GM23338 (cell line): ENCODE measurements at regions not wholly inside any gene's neighbourhood (a gene's known extent, or its start where the extent isn't known, plus 50 kb on each side); places are given as distances from the start of the nearest gene placed in this dataset.

ENCODE experiments used
- ATAC-seq: fragments of 200-7000 bp; cut with Tn5 transposase; 3 replicates; pipeline ENCODE4 v1.9.1; 2020
- DNase-seq: peaks from one replicate; pipeline ENCODE4 v3.0.0-alpha.2; 2015; ENCODE audit warnings: low spot score
- H2AFZ ChIP-seq: fragments of 200-600 bp; sonication (generic); 2 replicates; pipeline ENCODE4 v1.8.0; 2016; ENCODE audit warnings: antibody characterized with exemption, mild to moderate bottlenecking, moderate library complexity
- H3F3A ChIP-seq: fragments of 200-600 bp; sonication (generic); replicated peaks from 2 replicates; pipeline ENCODE4 v1.8.0; 2017; ENCODE audit warnings: antibody characterized with exemption, mixed run types, low read depth
- H3K27ac ChIP-seq: fragments of 200-600 bp; sonication (generic); 2 replicates; pipeline ENCODE4 v1.6.1; 2016; ENCODE audit warnings: low read depth
- H3K27me3 ChIP-seq: fragments of 200-600 bp; sonication (generic); 2 replicates; pipeline ENCODE4 v1.8.0; 2016; ENCODE audit warnings: mild to moderate bottlenecking, mixed run types, moderate library complexity; ENCODE audit not compliant: insufficient read depth
- H3K36me3 ChIP-seq: fragments of 200-600 bp; sonication (generic); 2 replicates; pipeline ENCODE4 v1.8.0; 2016; ENCODE audit warnings: mild to moderate bottlenecking; ENCODE audit not compliant: insufficient read depth
- H3K4me1 ChIP-seq: fragments of 200-600 bp; sonication (generic); 2 replicates; pipeline ENCODE4 v1.8.0; 2016; ENCODE audit warnings: mild to moderate bottlenecking, moderate library complexity; ENCODE audit not compliant: insufficient read depth
- H3K4me2 ChIP-seq: fragments of 200-600 bp; sonication (generic); 2 replicates; pipeline ENCODE4 v1.7.1; 2017; ENCODE audit warnings: mixed run types
- H3K4me3 ChIP-seq: fragments of 200-600 bp; sonication (generic); 2 replicates; pipeline ENCODE4 v1.6.1; 2016; ENCODE audit warnings: mixed run types
- H3K79me2 ChIP-seq: fragments of 200-600 bp; sonication (generic); replicated peaks from 2 replicates; pipeline ENCODE4 v1.8.0; 2017; ENCODE audit warnings: mild to moderate bottlenecking; ENCODE audit not compliant: insufficient read depth
- H3K9me2 ChIP-seq: fragments of 200-600 bp; sonication (generic); 2 replicates; pipeline ENCODE4 v1.8.0; 2017; ENCODE audit not compliant: insufficient read depth
- H4K20me1 ChIP-seq: fragments of 200-600 bp; sonication (generic); replicated peaks from 2 replicates; pipeline ENCODE4 v1.8.0; 2017; ENCODE audit warnings: mild to moderate bottlenecking; ENCODE audit not compliant: insufficient read depth
- H3K27ac Mint-ChIP-seq: 2 replicates; pipeline ENCODE4 v1.8.0; 2020; ENCODE audit warnings: inconsistent platforms, mild to moderate bottlenecking, moderate library complexity, mixed read lengths
- H3K27me3 Mint-ChIP-seq: 3 replicates; pipeline ENCODE4 v1.8.0; 2022; ENCODE audit warnings: low read depth, mild to moderate bottlenecking, moderate library complexity, mixed read lengths, inconsistent platforms; ENCODE audit not compliant: insufficient read depth, poor library complexity
- H3K36me3 Mint-ChIP-seq: 3 replicates; pipeline ENCODE4 v1.8.0; 2021; ENCODE audit warnings: low read depth, mild to moderate bottlenecking, inconsistent platforms, moderate library complexity, mixed read lengths
- H3K4me1 Mint-ChIP-seq: 3 replicates; pipeline ENCODE4 v1.8.0; 2020; ENCODE audit warnings: mild to moderate bottlenecking, inconsistent platforms, mixed read lengths
- H3K4me3 Mint-ChIP-seq: 3 replicates; pipeline ENCODE4 v1.8.0; 2021; ENCODE audit warnings: moderate library complexity, mild to moderate bottlenecking, inconsistent platforms, mixed read lengths
- H3K9me3 Mint-ChIP-seq: 3 replicates; pipeline ENCODE4 v1.8.0; 2020; ENCODE audit warnings: moderate library complexity, mild to moderate bottlenecking, inconsistent platforms, mixed read lengths
- EZH2 ChIP-seq: fragments of 200-600 bp; sonication (generic); IDR thresholded peaks from one replicate; pipeline ENCODE4 v1.8.0; 2017; ENCODE audit warnings: antibody characterized with exemption, mild to moderate bottlenecking, low read depth; ENCODE audit not compliant: unreplicated experiment
- REST ChIP-seq: IDR thresholded peaks from one replicate; pipeline ENCODE4 v1.6.1; 2018; ENCODE audit warnings: antibody characterized with exemption; ENCODE audit not compliant: unreplicated experiment
- STAT1 ChIP-seq: IDR thresholded peaks from one replicate; pipeline ENCODE4 v1.6.1; 2016; ENCODE audit warnings: antibody characterized with exemption; ENCODE audit not compliant: unreplicated experiment
- ZNF462 ChIP-seq: fragments of 250-450 bp; sonication (Bioruptor Pico); IDR thresholded peaks from 2 replicates; pipeline ENCODE4 v1.5.0; 2020; ENCODE audit warnings: mild to moderate bottlenecking, moderate library complexity

DNA sequence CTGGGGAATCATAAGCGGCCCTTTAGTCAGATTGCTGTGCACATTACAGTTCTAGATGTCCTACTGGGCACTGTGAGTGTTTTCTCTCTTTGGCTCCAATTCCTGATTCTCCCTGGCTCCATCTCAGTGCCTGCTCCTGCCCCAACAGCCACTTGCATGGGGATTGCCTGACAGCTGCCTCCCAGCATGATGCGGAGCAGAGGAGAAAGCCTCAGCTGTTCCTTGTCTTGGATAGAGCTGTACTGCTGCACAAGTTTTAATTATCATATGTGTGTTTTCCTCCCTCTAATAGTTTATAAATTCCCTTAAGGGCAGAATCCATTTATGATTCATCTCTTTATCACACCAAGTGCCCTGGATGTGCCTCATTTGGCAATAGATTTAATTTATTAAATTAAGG, 285.8 kb upstream of the COBL start:
- Mint-ChIP-seq H3K4me3 (no peak overlapping the region), H3K27ac (no peak overlapping the region), H3K9me3 (peaks cover 39% of the 10 kb centered on the region), H3K36me3 (peaks cover 28% of the 10 kb centered on the region), H3K4me1 (no peaks in the 10 kb centered on the region), H3K27me3 (peaks cover 3% of the 10 kb centered on the region)
- no peaks in the 10 kb centered on the region for H3K79me2 ChIP-seq
- no peak for ATAC-seq
- no peak overlapping the region for H2AFZ ChIP-seq
- H3K36me3 ChIP-seq, result no peaks in the 10 kb centered on the region
- no peak for DNase-seq
- no peaks in the 10 kb centered on the region for H4K20me1 ChIP-seq
- H3K27me3 ChIP-seq, result no peaks in the 10 kb centered on the region
- no peaks in the 10 kb centered on the region for H3K4me1 ChIP-seq
- H3K27ac ChIP-seq, result no peak overlapping the region
- no peak for TF ChIP-seq REST
- no peak for TF ChIP-seq ZNF462 (CRISPR knock-in tag)
- no peak for TF ChIP-seq EZH2
- no peak for TF ChIP-seq STAT1
- peaks cover 14% of the 10 kb centered on the region; the same call in 1 of the 2 replicates for H3K9me2 ChIP-seq
- no peak overlapping the region for H3K4me3 ChIP-seq
- no peaks in the 10 kb centered on the region for H3F3A ChIP-seq
- no peak overlapping the region for H3K4me2 ChIP-seq
